Liver (tissue), 3 donors: ENCODE measurements at regions not wholly inside any gene's neighbourhood (a gene's known extent, or its start where the extent isn't known, plus 50 kb on each side); places are given as distances from the start of the nearest gene placed in this dataset.

Experiments
- CTCF ChIP-seq: fragments of 150-350 bp; IDR thresholded peaks from 2 replicates; pipeline ENCODE4 v1.5.1; 2017; ENCODE audit warnings: improper control_type of control experiment, low read depth, low read length; ENCODE audit not compliant: missing input control
- TAF1 ChIP-seq: conservative IDR thresholded peaks from 2 replicates; pipeline ENCODE4 v1.6.1; 2016; ENCODE audit warnings: antibody characterized with exemption, mild to moderate bottlenecking
- donor health status: healthy.
- donor health status: healthy.

DNA sequence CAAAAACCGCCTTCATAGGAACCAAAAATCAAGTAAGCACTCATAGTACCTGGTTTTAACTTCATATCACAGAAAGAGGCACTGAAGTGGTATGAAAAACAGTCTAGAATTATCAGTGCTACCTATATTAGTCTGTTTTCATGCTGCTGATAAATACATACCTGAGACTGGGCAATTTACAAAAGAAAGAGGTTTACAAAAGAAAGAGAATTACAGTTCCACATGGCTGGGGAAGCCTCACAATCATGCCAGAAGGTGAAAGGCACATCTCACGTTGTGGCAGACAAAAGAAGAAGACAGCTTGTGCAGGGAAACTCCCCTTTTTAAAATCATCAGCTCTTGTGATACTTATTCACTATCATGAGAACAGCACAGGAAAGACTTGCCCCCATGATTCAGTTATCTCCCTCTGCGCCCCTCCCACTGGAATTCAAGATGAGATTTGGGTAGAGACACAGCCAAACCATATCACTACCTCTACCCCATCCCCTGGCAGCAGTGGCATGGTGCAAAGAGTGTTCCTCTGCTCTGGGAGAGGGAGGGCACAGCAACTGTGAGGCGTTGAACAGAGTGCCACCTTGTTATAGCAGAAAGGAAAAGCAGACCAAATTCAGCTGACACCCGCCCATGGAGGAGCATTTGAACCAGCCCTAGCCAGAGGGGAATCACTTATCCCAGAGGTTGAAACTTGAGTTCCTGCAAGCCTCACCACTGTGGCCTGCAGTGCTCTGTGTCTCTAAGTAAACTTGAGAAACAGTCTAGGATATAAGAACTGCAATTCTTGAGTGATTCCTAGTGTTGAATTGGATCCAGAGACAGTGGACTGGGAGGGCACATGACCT lies 61.9 kb upstream of the PTPRZ1 start:
- TF ChIP-seq CTCF, result no peak
- no peak for TF ChIP-seq TAF1
